ENCODE measurements at regions not wholly inside any gene's neighbourhood (a gene's known extent, or its start where the extent isn't known, plus 50 kb on each side); places are given as distances from the start of the nearest gene placed in this dataset.

DNA sequence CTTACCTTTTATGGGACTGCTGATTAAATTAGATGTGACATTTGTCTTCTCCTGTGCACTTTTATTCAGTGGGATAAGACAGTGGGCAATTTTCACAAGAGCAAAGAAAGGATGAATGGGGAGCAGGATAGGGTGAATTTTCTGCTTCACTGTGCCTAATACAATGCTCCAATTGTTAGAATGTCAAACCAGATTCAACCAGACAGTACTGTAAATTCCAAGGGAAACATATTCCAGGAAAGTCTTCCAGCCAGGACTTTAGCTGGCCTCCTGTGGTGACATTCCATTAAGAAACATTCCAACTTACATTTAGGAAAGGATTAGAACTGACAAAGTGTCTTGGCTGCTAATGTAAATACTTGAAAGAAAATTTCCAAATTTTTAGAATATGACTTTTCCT, 100.1 kb upstream of the PROK2 start:
- DNase-seq: no peak

- no peak for DNase-seq
Observed at GRCh38 chr3:71881732-71882131, 96.8 kb upstream of the PROK2 start.

DNA sequence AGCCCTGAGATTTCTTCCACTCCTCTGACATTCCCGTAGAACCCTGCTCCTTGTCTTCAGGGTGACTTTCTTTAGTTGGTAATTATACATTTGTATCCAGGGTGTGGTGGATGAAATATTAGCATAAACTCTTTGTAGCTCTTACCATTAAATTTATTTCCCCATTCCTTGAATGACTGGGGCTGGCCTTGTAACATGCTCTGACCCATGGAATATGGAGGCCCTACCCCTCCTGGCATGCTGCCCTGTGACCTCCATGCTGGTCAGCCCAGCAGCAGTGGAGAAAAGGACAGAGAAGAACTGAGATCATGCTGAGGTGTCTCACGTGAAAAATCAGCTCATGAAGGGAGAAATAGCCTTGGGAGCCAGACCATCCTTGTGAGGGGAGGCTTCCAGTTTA, 96.1 kb upstream of the PROK2 start:
- DNase-seq: no peak

DNA sequence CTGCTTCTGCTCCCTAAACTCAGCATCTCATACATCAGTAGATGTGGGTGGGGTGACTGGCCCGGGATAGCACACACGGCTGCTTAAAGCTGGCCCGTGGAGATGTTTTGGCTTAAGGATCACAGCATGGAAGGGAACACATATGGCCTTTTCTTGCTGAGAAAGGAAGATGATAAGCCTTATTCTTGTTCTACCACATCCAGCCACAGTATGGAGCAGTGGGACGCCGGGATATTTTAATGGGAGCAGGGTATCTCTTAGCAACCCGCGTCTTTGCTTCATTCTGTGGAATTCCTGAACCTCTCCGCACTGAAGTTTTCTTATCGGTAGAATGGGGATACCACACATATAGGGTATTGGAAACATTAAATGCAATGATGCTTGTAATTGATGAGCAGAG, 94.1 kb upstream of the PROK2 start:
- no peak for DNase-seq

DNA sequence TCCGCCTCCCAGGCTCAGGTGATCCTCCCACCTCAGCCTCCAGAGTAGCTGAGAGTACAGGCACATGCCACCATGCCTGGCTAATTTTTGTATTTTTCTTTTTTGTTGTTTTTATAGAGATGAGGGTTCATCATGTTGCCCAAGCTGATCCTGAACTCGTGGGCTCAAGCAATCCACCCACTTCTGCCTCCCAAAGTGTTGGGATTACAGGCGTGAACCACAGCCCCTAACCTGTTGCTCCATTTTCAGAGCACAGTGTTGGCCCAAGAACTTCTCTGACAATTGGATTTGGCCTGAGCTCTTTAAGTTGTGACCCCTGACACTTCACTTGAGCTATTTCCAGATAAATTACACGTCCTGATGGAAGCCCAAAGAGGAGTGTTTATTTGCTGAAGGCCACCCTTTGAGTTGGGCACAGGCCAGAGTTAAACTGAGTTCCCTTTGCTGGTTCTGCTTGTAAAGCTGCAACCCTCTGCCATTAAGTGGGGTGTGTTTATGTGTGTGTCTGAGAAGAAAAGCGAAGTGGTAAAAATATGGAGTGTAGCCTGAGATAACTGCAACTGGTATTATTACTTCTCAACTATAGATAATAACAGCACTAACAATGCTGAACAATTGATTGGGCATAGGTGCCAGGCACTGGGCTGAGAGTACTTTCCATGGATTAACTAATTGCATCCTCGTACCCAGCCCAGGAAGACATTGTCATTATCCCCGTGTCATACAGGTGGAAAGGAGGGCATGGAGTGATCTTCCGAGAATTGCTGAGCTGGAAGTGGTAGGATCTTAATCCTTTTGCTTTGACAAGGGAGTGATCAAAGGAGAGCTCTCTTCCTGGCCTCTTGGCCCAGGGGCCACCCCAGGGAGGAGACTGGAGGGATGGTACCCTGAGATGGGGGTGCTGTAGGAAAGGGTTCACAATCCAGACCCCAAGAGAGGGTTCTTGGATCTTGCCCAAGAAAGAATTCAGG, 91.5 kb upstream of the PROK2 start:
- no peak for DNase-seq

- DNase-seq: peak; percentile 54 to 71 (median 60)
Observed at GRCh38 chr3:71875461-71875947, 90.6 kb upstream of the PROK2 start.

- no peak for DNase-seq
Observed at GRCh38 chr3:71874618-71875017, 89.7 kb upstream of the PROK2 start.

- no peak for DNase-seq
Observed at GRCh38 chr3:71873093-71873611, 88.2 kb upstream of the PROK2 start.

DNA sequence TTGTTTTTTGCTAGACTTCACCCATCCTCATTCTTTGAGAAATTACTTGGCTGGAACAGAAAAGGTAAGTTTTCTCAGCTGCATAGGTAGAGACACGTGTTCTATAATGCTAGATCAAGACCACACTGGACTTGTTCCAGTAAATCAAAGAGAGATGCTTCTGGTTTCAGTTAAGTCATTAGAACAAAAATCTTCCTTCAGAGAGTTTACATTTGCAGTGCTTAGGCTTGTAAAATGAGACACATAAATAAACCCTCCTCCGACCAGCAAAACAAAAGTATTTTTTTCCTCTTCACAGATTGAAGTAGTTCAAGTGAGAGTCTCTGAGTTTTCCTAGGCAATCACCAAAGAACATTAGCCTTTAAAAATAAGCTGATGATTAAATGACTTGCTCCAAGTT, 87.3 kb upstream of the PROK2 start:
- DNase-seq: no peak

- DNase-seq: no peak
Observed at GRCh38 chr3:71870966-71871512, 86.1 kb upstream of the PROK2 start.

DNA sequence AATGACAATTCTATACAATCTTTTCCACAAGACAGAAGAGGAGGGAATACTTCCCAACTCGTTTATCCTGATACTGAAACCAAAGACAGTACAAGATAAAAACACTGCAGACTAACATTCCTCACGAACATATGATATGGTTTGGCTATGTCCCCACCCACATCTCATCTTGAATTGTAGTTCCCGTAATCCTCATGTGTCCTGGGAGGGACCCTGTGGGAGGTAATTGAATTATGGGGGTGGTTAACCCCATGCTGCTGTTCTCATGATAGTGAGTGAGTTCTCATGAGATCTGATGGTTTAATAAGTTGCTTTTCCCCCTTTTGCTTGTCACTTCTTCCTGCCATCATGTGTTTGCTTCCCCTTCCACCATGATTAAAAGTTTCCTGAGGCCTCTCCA, 83.9 kb upstream of the PROK2 start:
- no peak for DNase-seq

- DNase-seq: no peak
Observed at GRCh38 chr3:71865727-71866126, 80.8 kb upstream of the PROK2 start.

GRCh38 chr3:71863563-71864190, 78.7 kb upstream of the PROK2 start:
- DNase-seq: no peak

- no peak for DNase-seq
Observed at GRCh38 chr3:71862371-71863140, 77.6 kb upstream of the PROK2 start.

- DNase-seq: no peak
Observed at GRCh38 chr3:71859123-71859519, 74.2 kb upstream of the PROK2 start.

DNA sequence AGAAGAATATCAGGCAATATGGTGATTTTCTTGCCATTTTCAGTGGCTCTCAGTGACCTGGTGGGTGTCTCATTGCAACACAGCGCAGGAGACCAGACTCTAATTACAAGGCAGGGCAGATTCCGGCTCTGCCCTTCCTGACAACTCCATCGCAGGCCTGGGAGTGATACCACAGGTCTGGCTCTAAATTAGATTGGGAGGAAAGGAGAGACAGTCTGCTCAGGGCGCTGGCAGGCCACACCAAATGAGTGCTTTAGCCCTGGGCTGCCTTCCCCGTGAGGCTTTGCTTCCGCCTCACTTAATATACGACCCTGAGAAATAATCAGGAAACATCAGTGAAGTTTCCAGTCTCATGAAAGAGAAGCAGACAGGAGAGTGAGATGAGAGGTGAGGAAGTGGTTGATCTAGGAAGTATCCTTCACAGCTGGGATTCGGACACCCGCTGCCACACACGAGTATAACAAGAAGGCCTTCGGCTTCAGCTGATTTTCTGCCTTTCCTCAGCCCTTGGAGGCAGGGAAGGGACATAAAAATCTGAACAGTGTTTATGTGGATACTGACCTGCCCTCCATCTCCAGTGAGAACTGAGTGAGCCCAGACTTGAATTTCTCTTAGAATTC, 73.7 kb upstream of the PROK2 start:
- no peak for DNase-seq

DNA sequence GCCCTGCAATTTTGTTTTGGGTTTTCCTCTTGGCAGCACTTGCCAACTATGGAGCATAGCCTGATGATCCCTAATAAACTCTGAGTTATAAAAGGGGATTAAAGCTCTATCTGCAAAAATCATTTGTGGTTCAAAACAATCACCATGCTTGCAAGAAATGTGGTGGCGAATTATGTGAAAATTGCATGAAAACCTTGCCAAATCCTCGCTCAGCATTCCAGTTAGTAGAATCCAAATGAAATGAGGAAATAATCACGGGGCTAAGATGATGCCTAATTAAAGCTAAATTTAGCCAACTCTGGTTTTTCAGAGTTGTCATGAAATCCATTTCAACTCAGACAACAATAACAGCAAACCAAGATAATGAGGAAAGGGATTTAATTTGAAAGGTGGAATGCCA, 73.0 kb upstream of the PROK2 start:
- no peak for DNase-seq

DNA sequence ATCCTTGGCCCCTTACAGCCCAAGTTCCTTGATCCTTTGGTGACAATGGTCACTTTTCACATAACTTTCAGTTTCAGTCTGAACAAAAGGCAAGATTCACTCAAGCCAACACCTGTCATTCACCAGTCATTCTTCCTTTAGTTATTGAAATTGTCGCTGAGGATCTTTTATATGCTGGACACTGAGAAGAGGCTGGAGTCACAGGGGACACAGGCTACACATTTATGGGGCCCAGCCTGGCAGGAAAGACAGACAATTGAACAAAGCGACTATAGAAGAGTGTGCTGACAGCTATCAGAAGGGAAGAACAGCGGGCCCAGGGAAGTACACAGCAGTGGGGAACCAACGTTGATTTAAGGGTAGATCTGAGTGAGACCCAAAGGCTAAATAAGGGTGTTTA, 69.8 kb upstream of the PROK2 start:
- DNase-seq: no peak

- no peak for DNase-seq
Observed at GRCh38 chr3:71854096-71854495, 69.1 kb upstream of the PROK2 start.

- no peak for DNase-seq
Observed at GRCh38 chr3:71851878-71852277, 66.9 kb upstream of the PROK2 start.

- DNase-seq: no peak
Observed at GRCh38 chr3:71850654-71851053, 65.7 kb upstream of the PROK2 start.

- no peak for DNase-seq
Observed at GRCh38 chr3:71849681-71850080, 64.7 kb upstream of the PROK2 start.

All from activated CD4-positive, CD25-positive, alpha-beta regulatory T cell (primary cell).